ENCODE measurements at regions not wholly inside any gene's neighbourhood (a gene's known extent, or its start where the extent isn't known, plus 50 kb on each side); places are given as distances from the start of the nearest gene placed in this dataset.
"Not testable (repeated sequence)": the region's sequence is repeated elsewhere in the genome, so short reads cannot be mapped to it uniquely, and the experiment has no call there.

DNA sequence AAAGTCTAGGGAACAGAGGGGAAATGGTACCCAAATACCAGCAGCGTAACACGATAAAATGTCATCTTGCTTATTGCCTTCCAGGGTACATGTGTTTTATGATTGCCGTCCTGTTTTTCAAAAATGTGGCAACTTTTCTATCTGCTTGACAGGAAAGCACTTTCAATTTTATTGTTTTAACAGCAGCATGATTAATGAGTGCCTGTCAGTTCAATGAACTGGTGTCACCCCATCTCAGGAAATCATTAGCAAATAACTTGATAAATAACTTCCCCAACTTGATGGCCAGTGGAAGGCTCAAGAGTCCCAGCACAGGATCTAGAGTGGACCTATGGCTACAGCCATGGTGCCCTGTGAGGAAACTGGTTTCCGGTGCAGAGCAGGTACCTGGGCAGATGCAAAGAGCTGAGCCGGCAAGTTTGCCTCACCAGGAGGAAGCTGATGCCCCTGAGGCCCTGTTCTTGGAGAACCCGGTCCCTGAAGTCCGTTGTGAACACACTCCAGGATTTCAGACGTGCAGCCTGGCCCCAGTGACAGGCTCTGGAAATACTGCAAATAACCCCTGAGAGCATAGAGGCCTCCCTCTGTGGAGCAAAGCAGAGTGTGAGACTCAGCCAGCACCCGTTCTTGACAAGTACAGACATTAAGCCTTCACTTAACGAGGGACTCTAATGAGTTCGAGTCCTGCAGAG, 173.5 kb upstream of the SFSWAP start:
- no peaks in the 10 kb centered on the region for H3K36me3 ChIP-seq (ENCODE audit: insufficient read depth, low read length)

DNA sequence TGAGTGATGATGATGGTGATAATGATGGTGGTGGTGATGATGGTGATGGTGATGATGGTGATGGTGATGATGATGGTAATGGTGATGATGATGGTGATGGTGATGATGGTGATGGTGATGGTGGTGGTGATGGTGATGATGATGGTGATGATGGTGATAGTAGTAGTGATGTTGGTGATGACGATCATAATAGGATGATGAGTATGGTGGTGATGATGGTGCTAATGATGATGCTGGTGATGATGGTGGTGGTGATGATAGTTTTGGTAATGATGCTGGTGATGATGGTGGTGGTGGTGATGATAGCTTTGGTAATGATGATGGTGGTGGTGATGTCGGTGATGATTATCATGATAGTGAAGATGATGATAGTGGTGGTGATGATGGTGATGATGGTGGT, 171.5 kb upstream of the SFSWAP start:
- Histone ChIP-seq H3K4me3 (ENCODE audit: low read depth, low read length, poor library complexity, severe bottlenecking) (no peak overlapping the region), H3K79me2 (ENCODE audit: insufficient read depth, low read length) (no peaks in the 10 kb centered on the region), H3K4me2 (ENCODE audit: low read length) (no peak overlapping the region), H3K27me3 (ENCODE audit: insufficient read depth, low read length) (no peaks in the 10 kb centered on the region), H3K9ac (ENCODE audit: low read length) (no peak overlapping the region), H3K36me3 (ENCODE audit: insufficient read depth, low read length) (no peaks in the 10 kb centered on the region), H4K20me1 (ENCODE audit: insufficient read depth, low read length) (no peaks in the 10 kb centered on the region), H3K9me3 (ENCODE audit: low read length) (no peaks in the 10 kb centered on the region), H3F3A (ENCODE audit: insufficient read depth, low read length) (no peaks in the 10 kb centered on the region), H3K9me2 (ENCODE audit: low read depth, low read length) (no peaks in the 10 kb centered on the region), H2AFZ (ENCODE audit: low read length) (no peak overlapping the region), H3K4me1 (ENCODE audit: insufficient read depth, low read length, severe bottlenecking) (no peaks in the 10 kb centered on the region), H3K27ac (ENCODE audit: low read depth, low read length, poor library complexity, severe bottlenecking) (no peak overlapping the region)
- TF ChIP-seq, protein P1, sequence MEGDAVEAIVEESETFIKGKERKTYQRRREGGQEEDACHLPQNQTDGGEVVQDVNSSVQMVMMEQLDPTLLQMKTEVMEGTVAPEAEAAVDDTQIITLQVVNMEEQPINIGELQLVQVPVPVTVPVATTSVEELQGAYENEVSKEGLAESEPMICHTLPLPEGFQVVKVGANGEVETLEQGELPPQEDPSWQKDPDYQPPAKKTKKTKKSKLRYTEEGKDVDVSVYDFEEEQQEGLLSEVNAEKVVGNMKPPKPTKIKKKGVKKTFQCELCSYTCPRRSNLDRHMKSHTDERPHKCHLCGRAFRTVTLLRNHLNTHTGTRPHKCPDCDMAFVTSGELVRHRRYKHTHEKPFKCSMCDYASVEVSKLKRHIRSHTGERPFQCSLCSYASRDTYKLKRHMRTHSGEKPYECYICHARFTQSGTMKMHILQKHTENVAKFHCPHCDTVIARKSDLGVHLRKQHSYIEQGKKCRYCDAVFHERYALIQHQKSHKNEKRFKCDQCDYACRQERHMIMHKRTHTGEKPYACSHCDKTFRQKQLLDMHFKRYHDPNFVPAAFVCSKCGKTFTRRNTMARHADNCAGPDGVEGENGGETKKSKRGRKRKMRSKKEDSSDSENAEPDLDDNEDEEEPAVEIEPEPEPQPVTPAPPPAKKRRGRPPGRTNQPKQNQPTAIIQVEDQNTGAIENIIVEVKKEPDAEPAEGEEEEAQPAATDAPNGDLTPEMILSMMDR (IDR thresholded peaks at IDR 0.05; ENCODE audit: low read length): no peak
- TF ChIP-seq EZH2 (IDR thresholded peaks at IDR 0.05; ENCODE audit: borderline replicate concordance, low read length): no peak

More for the DNA sequence above, 173.5 kb upstream of the SFSWAP start:
- Histone ChIP-seq H3K4me2 (ENCODE audit: low read length) (no peak overlapping the region), H3K9me2 (ENCODE audit: low read depth, low read length) (no peaks in the 10 kb centered on the region), H3K79me2 (ENCODE audit: insufficient read depth, low read length) (no peaks in the 10 kb centered on the region), H3F3A (ENCODE audit: insufficient read depth, low read length) (no peaks in the 10 kb centered on the region), H3K27me3 (ENCODE audit: insufficient read depth, low read length) (no peaks in the 10 kb centered on the region), H4K20me1 (ENCODE audit: insufficient read depth, low read length) (no peaks in the 10 kb centered on the region), H3K4me3 (ENCODE audit: low read depth, low read length, poor library complexity, severe bottlenecking) (no peak overlapping the region), H3K9me3 (ENCODE audit: low read length) (no peaks in the 10 kb centered on the region), H3K9ac (ENCODE audit: low read length) (no peak overlapping the region), H3K27ac (ENCODE audit: low read depth, low read length, poor library complexity, severe bottlenecking) (no peak overlapping the region), H2AFZ (ENCODE audit: low read length) (no peak overlapping the region), H3K4me1 (ENCODE audit: insufficient read depth, low read length, severe bottlenecking) (no peaks in the 10 kb centered on the region)
- TF ChIP-seq EZH2 (IDR thresholded peaks at IDR 0.05; ENCODE audit: borderline replicate concordance, low read length): no peak
- TF ChIP-seq, protein P1 (IDR thresholded peaks at IDR 0.05; ENCODE audit: low read length): no peak

DNA sequence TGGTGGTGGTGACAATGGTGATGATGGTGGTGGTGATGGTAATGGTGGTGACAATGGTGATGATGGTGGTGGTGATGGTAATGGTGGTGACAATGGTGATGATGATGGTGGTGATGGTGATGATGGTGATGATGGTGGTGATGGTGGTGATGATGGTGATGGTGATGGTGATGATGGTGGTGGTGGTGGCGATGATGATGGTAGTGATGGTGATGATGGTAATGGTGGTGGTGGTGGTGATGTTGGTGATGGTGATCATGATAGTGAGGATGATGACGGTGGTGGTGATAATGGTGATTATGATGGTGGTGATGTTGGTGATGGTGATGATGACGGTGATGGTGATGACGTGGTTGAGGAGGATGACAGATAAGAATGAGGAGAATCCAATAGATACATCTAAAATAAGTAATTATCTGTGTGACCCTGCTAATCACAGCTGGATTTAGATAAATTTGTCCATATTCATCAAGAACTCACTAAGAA, 170.7 kb upstream of the SFSWAP start:
- H3K4me2 ChIP-seq (ENCODE audit: low read length): no peak overlapping the region
- H3K79me2 ChIP-seq (ENCODE audit: insufficient read depth, low read length): no peaks in the 10 kb centered on the region
- no peak overlapping the region for H3K9ac ChIP-seq (ENCODE audit: low read length)
- no peak overlapping the region for H3K4me3 ChIP-seq (ENCODE audit: low read depth, low read length, poor library complexity, severe bottlenecking)
- no peak overlapping the region for H2AFZ ChIP-seq (ENCODE audit: low read length)
- TF ChIP-seq, protein P1 (IDR thresholded peaks at IDR 0.05; ENCODE audit: low read length): no peak
- no peak for TF ChIP-seq EZH2 (IDR thresholded peaks at IDR 0.05; ENCODE audit: borderline replicate concordance, low read length)
- no peaks in the 10 kb centered on the region for H3K27me3 ChIP-seq (ENCODE audit: insufficient read depth, low read length)
- no peaks in the 10 kb centered on the region for H3F3A ChIP-seq (ENCODE audit: insufficient read depth, low read length)
- no peaks in the 10 kb centered on the region for H4K20me1 ChIP-seq (ENCODE audit: insufficient read depth, low read length)
- H3K9me3 ChIP-seq (ENCODE audit: low read length): no peaks in the 10 kb centered on the region
- H3K9me2 ChIP-seq (ENCODE audit: low read depth, low read length): no peaks in the 10 kb centered on the region
- H3K4me1 ChIP-seq (ENCODE audit: insufficient read depth, low read length, severe bottlenecking): no peaks in the 10 kb centered on the region
- no peak overlapping the region for H3K27ac ChIP-seq (ENCODE audit: low read depth, low read length, poor library complexity, severe bottlenecking)
- H3K36me3 ChIP-seq (ENCODE audit: insufficient read depth, low read length): no peaks in the 10 kb centered on the region

DNA sequence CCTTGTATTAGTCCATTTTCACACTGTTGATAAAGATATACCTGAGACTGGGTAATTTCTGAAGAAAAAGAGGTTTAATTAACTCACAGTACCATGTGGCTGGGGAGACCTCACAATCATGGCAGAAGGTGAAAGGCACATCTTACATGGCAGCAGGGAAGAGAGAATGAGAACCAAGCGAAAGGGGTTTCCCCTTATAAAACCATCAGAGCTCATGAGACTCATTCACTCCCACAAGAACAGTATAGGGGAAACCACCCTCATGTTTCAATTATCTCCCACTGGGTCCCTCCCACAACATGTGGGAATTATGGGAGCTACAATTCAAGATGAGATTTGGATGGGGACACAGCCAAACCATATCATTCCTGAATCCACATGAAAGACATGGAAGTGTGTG, 169.4 kb upstream of the SFSWAP start:
- H3K4me2 ChIP-seq (ENCODE audit: low read length); H3K27ac ChIP-seq (ENCODE audit: low read depth, low read length, poor library complexity, severe bottlenecking); H4K20me1 ChIP-seq (ENCODE audit: insufficient read depth, low read length); H3K9me3 ChIP-seq (ENCODE audit: low read length); H3K4me3 ChIP-seq (ENCODE audit: low read depth, low read length, poor library complexity, severe bottlenecking); H3K4me1 ChIP-seq (ENCODE audit: insufficient read depth, low read length, severe bottlenecking); H3F3A ChIP-seq (ENCODE audit: insufficient read depth, low read length); H2AFZ ChIP-seq (ENCODE audit: low read length); H3K9me2 ChIP-seq (ENCODE audit: low read depth, low read length); H3K27me3 ChIP-seq (ENCODE audit: insufficient read depth, low read length); H3K9ac ChIP-seq (ENCODE audit: low read length); H3K79me2 ChIP-seq (ENCODE audit: insufficient read depth, low read length); H3K36me3 ChIP-seq (ENCODE audit: insufficient read depth, low read length): not testable (repeated sequence)

Data from OCI-LY1 (cell line).